Colonic mucosa (tissue), 4 donors: ENCODE measurements at regions not wholly inside any gene's neighbourhood (a gene's known extent, or its start where the extent isn't known, plus 50 kb on each side); places are given as distances from the start of the nearest gene placed in this dataset.

Experiments
- DNase-seq: peaks from one replicate; pipeline ENCODE4 v3.0.0-alpha.2; 2020
- H3K27ac ChIP-seq: fragments of 200-600 bp; one replicate; pipeline ENCODE4 v1.8.0; 2021
- H3K27me3 ChIP-seq: fragments of 200-600 bp; one replicate; pipeline ENCODE4 v1.8.0; 2021
- H3K36me3 ChIP-seq: fragments of 200-600 bp; one replicate; pipeline ENCODE4 v1.8.0; 2021
- H3K4me1 ChIP-seq: fragments of 200-600 bp; one replicate; pipeline ENCODE4 v1.8.0; 2021; ENCODE audit warnings: mild to moderate bottlenecking
- H3K4me3 ChIP-seq: fragments of 200-600 bp; one replicate; pipeline ENCODE4 v1.8.0; 2021
- H3K9ac ChIP-seq, 2 donors: one replicate each; pipeline ENCODE4 v1.7.0; 2013; ENCODE audit warnings: control low read depth in 2 of 2, low read depth in 2 of 2, low read length in 2 of 2
- H3K9me3 ChIP-seq: fragments of 200-600 bp; one replicate; pipeline ENCODE4 v1.8.0; 2021
- CTCF ChIP-seq: fragments of 200-600 bp; IDR thresholded peaks from one replicate; pipeline ENCODE4 v1.8.0; 2022; ENCODE audit warnings: antibody characterized with exemption, mild to moderate bottlenecking
- intact Hi-C: fragments of 100-400 bp; cut with DNase I; formaldehyde crosslinking; loops from one replicate; pipeline ENCODE4 v1.14.1; 2022
- donor health status: healthy.
- donor health status: DM: no; HTN: no; CAD: no.
- donor health status: DM: no; HTN: no; CAD: no.

- no peaks in the 10 kb centered on the region for H3K36me3 ChIP-seq
- no peaks in the 10 kb centered on the region for H3K27me3 ChIP-seq
- H3K4me1 ChIP-seq, result no peaks in the 10 kb centered on the region
- no peak overlapping the region for H3K27ac ChIP-seq
- H3K9me3 ChIP-seq, result no peaks in the 10 kb centered on the region
- DNase-seq, result no peak
- H3K9ac ChIP-seq, result no peak overlapping the region
- H3K4me3 ChIP-seq, result no peak overlapping the region
- intact Hi-C loops, result no loop called here
- no peak for TF ChIP-seq CTCF
Observed at GRCh38 chr18:68221111-68221724, 493.7 kb downstream of the TMX3 start.

- Histone ChIP-seq H3K27ac (no peak overlapping the region), H3K27me3 (no peaks in the 10 kb centered on the region), H3K9me3 (no peaks in the 10 kb centered on the region), H3K9ac (no peak overlapping the region), H3K4me1 (no peaks in the 10 kb centered on the region), H3K36me3 (no peaks in the 10 kb centered on the region), H3K4me3 (no peak overlapping the region)
- DNase-seq, result no peak
- no peak for TF ChIP-seq CTCF
- intact Hi-C loops, result no loop called here
Observed at GRCh38 chr18:68220458-68220857, 494.4 kb downstream of the TMX3 start.

- no peak overlapping the region for H3K4me3 ChIP-seq
- H3K4me1 ChIP-seq, result no peaks in the 10 kb centered on the region
- no peaks in the 10 kb centered on the region for H3K36me3 ChIP-seq
- no peak overlapping the region for H3K9ac ChIP-seq
- H3K27me3 ChIP-seq, result no peaks in the 10 kb centered on the region
- no peak for TF ChIP-seq CTCF
- intact Hi-C loops, result no loop called here
- no peak overlapping the region for H3K27ac ChIP-seq
- no peaks in the 10 kb centered on the region for H3K9me3 ChIP-seq
- DNase-seq, result no peak
Observed at GRCh38 chr18:68219872-68220271, 495.0 kb downstream of the TMX3 start.

- Histone ChIP-seq H3K27ac (no peak overlapping the region), H3K9me3 (no peaks in the 10 kb centered on the region), H3K27me3 (no peaks in the 10 kb centered on the region), H3K36me3 (no peaks in the 10 kb centered on the region), H3K9ac (no peak overlapping the region), H3K4me3 (no peak overlapping the region), H3K4me1 (no peaks in the 10 kb centered on the region)
- intact Hi-C loops, result no loop called here
- DNase-seq, result no peak
- no peak for TF ChIP-seq CTCF
Observed at GRCh38 chr18:68219274-68219673, 495.6 kb downstream of the TMX3 start.

GRCh38 chr18:68215931-68216330 lies 499.0 kb downstream of the TMX3 start:
- DNase-seq, result no peak
- intact Hi-C loops, result no loop called here
- Histone ChIP-seq H3K27me3 (no peaks in the 10 kb centered on the region), H3K27ac (no peak overlapping the region), H3K9ac (no peak overlapping the region), H3K4me1 (no peaks in the 10 kb centered on the region), H3K4me3 (no peak overlapping the region), H3K9me3 (no peaks in the 10 kb centered on the region), H3K36me3 (no peaks in the 10 kb centered on the region)
- TF ChIP-seq CTCF, result no peak
